Motor neuron (in vitro differentiated cells): ENCODE measurements at regions not wholly inside any gene's neighbourhood (a gene's known extent, or its start where the extent isn't known, plus 50 kb on each side); places are given as distances from the start of the nearest gene placed in this dataset.

Experiments
- ATAC-seq, 8 experiments: fragments of 200-7000 bp; cut with Tn5 transposase; replicated peaks in 6 of 8; 2 replicates each; pipeline ENCODE4 v1.8.0; 2021; ENCODE audit warnings: mild to moderate bottlenecking in 8 of 8, moderate library complexity in 8 of 8
- H3K27ac ChIP-seq, 2 donors: fragments of 250-450 bp; sonication (Bioruptor Pico); 2 replicates each; pipeline ENCODE4 v1.9.0; 2021; ENCODE audit warnings: antibody characterized with exemption in 2 of 2, mild to moderate bottlenecking in 2 of 2, moderate library complexity in 1 of 2
- H3K4me1 ChIP-seq, 2 donors: fragments of 250-450 bp; sonication (Bioruptor Pico); replicated peaks in 1 of 2; 2 replicates each; pipeline ENCODE4 v1.6.1; 2021; ENCODE audit warnings: antibody characterized with exemption in 2 of 2, mild to moderate bottlenecking in 2 of 2, moderate library complexity in 1 of 2
- H3K4me3 ChIP-seq, 5 donors: fragments of 250-450 bp; sonication (Bioruptor Pico); 2 replicates each; pipeline ENCODE4 v1.9.0; 2021; ENCODE audit warnings: antibody characterized with exemption in 5 of 5, mild to moderate bottlenecking in 5 of 5, moderate library complexity in 4 of 5
- WGBS, 10 experiments: fragments of 450-650 bp; shearing (Covaris generic); methylation state at CpG; one replicate each; pipeline ENCODE4 v1.0.0; 2022; 5-methylcytosine and 5-hydroxymethylcytosine counted together
- in situ Hi-C, 9 experiments: fragments of 400-800 bp; cut with MboI; loops; one replicate each; pipeline ENCODE4 v1.15.0; 2021; ENCODE audit warnings: low sequenced_read_pairs in 9 of 9, low pct_unique_long_range_greater_than_20kb in 2 of 9; ENCODE audit not compliant: unreplicated experiment in 9 of 9

DNA sequence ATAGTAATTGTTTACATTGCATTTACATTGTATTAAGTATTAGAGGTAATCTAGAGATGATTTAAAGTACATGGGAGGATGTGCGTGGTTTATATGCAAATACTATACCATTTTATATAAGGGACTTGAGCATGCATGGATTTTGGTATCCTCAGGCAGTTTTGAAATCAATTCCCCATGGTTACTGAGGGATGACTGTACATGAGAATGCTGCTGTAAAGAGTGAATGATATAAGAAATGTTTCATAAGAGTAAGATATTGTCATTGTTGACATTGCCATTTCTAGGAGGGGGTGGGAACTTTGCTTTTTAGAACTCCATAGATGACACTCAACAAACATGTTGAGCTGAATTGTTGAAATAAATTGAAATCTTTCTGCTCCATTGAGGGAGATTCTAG is 185.0 kb downstream of the SEMA6A start:
- WGBS, 10 experiments = 60 to 100% (median 88%) methylated on average over 1 of the region's 1 CpG; no CpG with 5 or more reads in 2 of the 10 experiments

DNA sequence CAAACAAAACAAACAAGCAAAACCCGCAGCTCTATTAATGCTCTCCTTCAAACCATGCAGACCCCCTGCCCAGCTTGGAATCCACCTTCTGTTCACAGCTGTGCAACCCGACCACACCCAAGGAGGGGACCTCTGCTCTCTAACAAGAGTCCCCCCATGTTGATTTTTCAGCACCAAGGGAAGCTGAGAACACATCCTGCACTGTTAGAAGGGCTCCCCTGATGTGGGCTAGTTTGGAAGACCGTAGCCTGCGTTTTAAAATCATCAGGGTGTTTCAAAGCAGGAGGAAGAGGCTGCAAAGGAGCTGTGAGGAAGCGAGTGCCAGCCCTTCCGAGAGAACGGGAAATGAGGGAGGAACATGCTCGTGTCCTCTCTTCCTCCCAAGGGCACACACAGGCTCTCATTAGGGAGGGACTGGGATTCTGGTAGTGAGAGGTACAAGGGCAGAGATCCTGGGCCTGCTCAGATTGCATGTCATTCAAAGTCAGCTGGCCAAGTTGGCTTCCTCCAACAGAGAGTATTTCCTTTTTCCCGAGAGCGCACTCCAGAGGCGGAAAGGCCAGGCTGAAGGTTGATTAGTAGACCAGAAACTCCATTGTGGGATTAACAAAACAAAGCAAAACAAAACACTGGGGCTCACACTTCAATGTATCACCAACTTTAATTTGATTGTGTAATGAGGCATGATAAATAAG is 185.9 kb downstream of the SEMA6A start:
- Histone ChIP-seq H3K27ac (no peak overlapping the region), H3K4me3 (no peak overlapping the region), H3K4me1 (peaks cover 0 to 11% of the 10 kb centered on the region in 2 donors)
- in situ Hi-C loops = no loop called here
- 66 to 87% (median 80%) methylated on average over 1 to 8 of the region's 11 CpGs; no CpG with 5 or more reads in 4 of the 10 experiments for WGBS, 10 experiments
- ATAC-seq = no peak

More for the DNA sequence above, 185.0 kb downstream of the SEMA6A start:
- Histone ChIP-seq H3K4me3 (no peak overlapping the region), H3K27ac (no peak overlapping the region), H3K4me1 (peaks cover 0 to 11% of the 10 kb centered on the region in 2 donors)
- in situ Hi-C loops = no loop called here
- ATAC-seq = no peak

- no peak overlapping the region for H3K27ac ChIP-seq
- ATAC-seq = no peak
- in situ Hi-C loops = no loop called here
- H3K4me1 ChIP-seq = peaks cover 0 to 11% of the 10 kb centered on the region in 2 donors
- no peak overlapping the region for H3K4me3 ChIP-seq
- 43 to 100% (median 94%) methylated on average over 2 to 3 of the region's 3 CpGs; no CpG with 5 or more reads in 2 of the 10 experiments for WGBS, 10 experiments
These were observed 186.9 kb downstream of the SEMA6A start for GRCh38 chr5:116387738-116388137.

- H3K27ac ChIP-seq = no peak overlapping the region
- WGBS, 10 experiments = 39 to 100% (median 86%) methylated on average over 1 to 5 of the region's 5 CpGs; no CpG with 5 or more reads in 2 of the 10 experiments
- H3K4me1 ChIP-seq = peaks cover 0 to 22% of the 10 kb centered on the region in 2 donors
- in situ Hi-C loops = no loop called here
- no peak overlapping the region for H3K4me3 ChIP-seq
- peak in 5 of 8 experiments; percentile 39 to 83 (median 60) for ATAC-seq
These were observed 188.0 kb downstream of the SEMA6A start for GRCh38 chr5:116386633-116387032.

GRCh38 chr5:116382874-116383266 is 191.8 kb downstream of the SEMA6A start:
- ATAC-seq = no peak
- Histone ChIP-seq H3K27ac (no peak overlapping the region), H3K4me3 (no peak overlapping the region), H3K4me1 (peaks cover 12 to 43% of the 10 kb centered on the region in 2 donors)
- in situ Hi-C loops = no loop called here
- 40 to 55% (median 50%) methylated on average over 1 to 3 of the region's 3 CpGs; no CpG with 5 or more reads in 7 of the 10 experiments for WGBS, 10 experiments

GRCh38 chr5:116382032-116382873 is 192.4 kb downstream of the SEMA6A start:
- Histone ChIP-seq H3K27ac (no peak overlapping the region), H3K4me1 (peaks cover 18 to 49% of the 10 kb centered on the region in 2 donors), H3K4me3 (no peak overlapping the region)
- in situ Hi-C loops = no loop called here
- WGBS, 10 experiments = 59 to 96% (median 80%) methylated on average over 1 to 12 of the region's 13 CpGs; no CpG with 5 or more reads in 2 of the 10 experiments
- ATAC-seq = peak in 1 of 8 experiments; percentile 44

GRCh38 chr5:116381201-116381600 is 193.4 kb downstream of the SEMA6A start:
- WGBS, 10 experiments = 67 to 100% (median 96%) methylated on average over 1 to 2 of the region's 6 CpGs; no CpG with 5 or more reads in 2 of the 10 experiments
- in situ Hi-C loops = no loop called here

GRCh38 chr5:116380621-116381020 is 194.0 kb downstream of the SEMA6A start:
- no peak overlapping the region for H3K27ac ChIP-seq
- ATAC-seq = no peak
- H3K4me3 ChIP-seq = no peak overlapping the region
- in situ Hi-C loops = no loop called here
- 81 to 100% (median 100%) methylated on average over 2 of the region's 2 CpGs; no CpG with 5 or more reads in 7 of the 10 experiments for WGBS, 10 experiments
- peaks cover 29 to 54% of the 10 kb centered on the region in 2 donors for H3K4me1 ChIP-seq

More at GRCh38 chr5:116381201-116381600, 193.4 kb downstream of the SEMA6A start:
- no peak overlapping the region for H3K4me3 ChIP-seq
- H3K27ac ChIP-seq = no peak overlapping the region
- no peak for ATAC-seq
- H3K4me1 ChIP-seq = peaks cover 26 to 51% of the 10 kb centered on the region in 2 donors

- no peak for ATAC-seq
- in situ Hi-C loops = no loop called here
- 80 to 100% (median 95%) methylated on average over 2 to 5 of the region's 5 CpGs; no CpG with 5 or more reads in 2 of the 10 experiments for WGBS, 10 experiments
- H3K4me1 ChIP-seq = peaks cover 30 to 58% of the 10 kb centered on the region in 2 donors
- peak overlapping the region; percentile 3 to 77 for H3K27ac ChIP-seq
- H3K4me3 ChIP-seq = no peak overlapping the region
These were observed 195.3 kb downstream of the SEMA6A start for GRCh38 chr5:116379306-116379705.

GRCh38 chr5:116378777-116379121 is 195.9 kb downstream of the SEMA6A start:
- in situ Hi-C loops = no loop called here
- ATAC-seq = peak in 5 of 8 experiments; percentile 19 to 62 (median 61)
- peak overlapping the region; percentile 67 to 77 for H3K27ac ChIP-seq
- peaks cover 30 to 58% of the 10 kb centered on the region in 2 donors for H3K4me1 ChIP-seq
- WGBS, 10 experiments = 16 to 100% (median 73%) methylated on average over 1 to 5 of the region's 5 CpGs; no CpG with 5 or more reads in 1 of the 10 experiments
- no peak overlapping the region for H3K4me3 ChIP-seq

GRCh38 chr5:116378007-116378776 is 196.4 kb downstream of the SEMA6A start:
- Histone ChIP-seq H3K4me3 (no peak overlapping the region), H3K27ac (peak overlapping the region; percentile 67 to 77), H3K4me1 (peaks cover 30 to 58% of the 10 kb centered on the region in 2 donors)
- WGBS, 10 experiments = 0 to 100% (median 39%) methylated on average over 2 to 8 of the region's 12 CpGs; no CpG with 5 or more reads in 1 of the 10 experiments
- peak in 6 of 8 experiments; percentile 26 to 90 (median 84) for ATAC-seq
- in situ Hi-C loops = no loop called here

DNA sequence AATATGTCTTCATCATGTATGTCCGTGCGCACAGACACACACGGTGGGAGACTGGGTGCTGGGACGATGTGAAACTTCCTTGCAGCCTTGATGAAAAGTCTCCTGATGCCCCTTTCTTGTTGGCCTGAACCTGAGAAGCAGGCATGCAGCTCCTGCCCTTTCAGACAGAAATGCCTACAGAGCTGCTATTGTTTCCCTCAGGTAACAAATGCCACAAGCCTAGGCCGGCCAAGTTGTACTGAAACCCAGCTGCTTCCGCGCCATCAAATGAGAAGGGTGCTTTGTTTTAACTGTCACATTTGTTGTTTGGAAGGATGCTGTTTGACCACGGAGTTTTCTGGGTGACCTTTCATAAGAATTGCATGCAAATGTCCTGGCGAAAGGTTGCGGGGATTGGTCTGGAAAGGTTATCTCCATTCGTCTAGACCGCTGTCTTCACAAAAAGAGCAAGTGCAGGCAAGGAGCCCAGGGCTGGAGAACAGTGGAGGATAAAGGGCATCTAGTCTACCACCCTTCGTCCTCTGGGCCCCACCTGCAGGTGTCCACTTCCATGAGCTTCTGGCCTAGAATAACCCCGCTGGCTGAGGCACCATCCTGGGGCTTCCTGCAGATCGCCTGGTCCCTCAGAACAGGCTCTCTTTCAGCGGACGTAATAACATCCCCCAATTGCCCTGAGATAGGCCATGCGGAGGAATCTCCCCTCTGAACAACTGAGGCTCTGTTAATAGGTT is 197.2 kb downstream of the SEMA6A start:
- H3K4me1 ChIP-seq = peaks cover 30 to 55% of the 10 kb centered on the region in 2 donors
- ATAC-seq = peak in 2 of 8 experiments; percentile 1 to 4
- 67 to 90% (median 82%) methylated on average over 2 to 15 of the region's 18 CpGs for WGBS, 10 experiments
- in situ Hi-C loops = no loop called here
- peak overlapping the region; percentile 62 to 77 for H3K27ac ChIP-seq
- H3K4me3 ChIP-seq = no peak overlapping the region
